ENCODE measurements at regions not wholly inside any gene's neighbourhood (a gene's known extent, or its start where the extent isn't known, plus 50 kb on each side); places are given as distances from the start of the nearest gene placed in this dataset.

DNA sequence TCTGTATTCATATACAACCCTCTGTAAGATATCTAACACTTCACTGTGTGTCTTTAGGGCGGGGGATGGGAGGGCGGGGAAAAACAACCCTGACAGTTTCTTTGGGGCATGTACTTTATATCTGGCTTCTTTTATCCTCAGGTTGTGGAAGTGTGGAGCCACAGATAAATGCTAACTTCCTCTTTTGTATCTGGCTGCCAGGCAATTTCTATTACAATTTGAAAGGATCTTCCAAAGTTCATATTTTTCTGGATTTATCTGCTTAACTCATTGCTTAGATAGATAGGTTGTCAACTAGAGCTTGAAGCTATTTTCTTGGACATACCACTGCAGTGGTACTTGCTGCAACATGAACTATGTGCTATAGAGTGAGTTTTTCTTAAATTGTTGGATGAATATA, 393.0 kb downstream of the LMO7 start:
- no peak for DNase-seq

DNA sequence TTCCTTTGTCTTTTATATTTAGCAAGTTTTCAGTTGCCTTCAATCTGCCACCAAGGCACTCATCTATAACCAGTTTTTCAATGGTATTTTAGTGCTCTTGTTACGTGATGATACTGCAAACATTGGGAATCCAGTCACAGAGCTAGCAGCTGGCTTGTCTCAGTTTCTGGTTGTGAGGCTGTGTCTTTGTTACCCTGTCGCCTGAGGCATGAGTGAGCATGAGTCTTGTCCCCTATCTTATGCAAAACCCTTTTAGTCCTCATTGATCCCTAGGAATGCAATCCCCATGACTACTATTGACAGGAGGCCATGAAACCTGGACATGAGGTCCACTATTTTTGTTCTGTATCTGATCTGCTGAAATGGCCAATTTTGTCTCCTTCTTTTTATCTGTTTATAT, 391.0 kb downstream of the LMO7 start:
- no peak for DNase-seq

DNA sequence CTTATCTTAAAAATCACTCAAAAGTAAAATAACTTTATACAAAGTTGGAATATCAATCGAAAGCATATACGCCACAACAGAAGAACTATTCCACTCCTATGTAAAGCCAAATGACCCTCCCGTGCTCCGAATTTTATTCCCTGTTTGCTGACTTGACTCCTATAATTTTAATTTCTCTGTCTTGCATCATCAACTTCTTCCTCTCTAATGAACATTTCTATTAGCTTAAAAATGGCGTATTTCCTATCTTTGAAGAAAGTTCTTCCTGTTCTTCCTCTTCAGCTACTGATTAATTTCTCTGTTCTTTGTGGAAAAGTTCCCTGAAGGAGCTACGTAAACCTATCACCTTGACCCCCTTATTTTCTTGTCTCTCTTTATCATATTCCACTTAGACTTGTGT, 389.3 kb downstream of the LMO7 start:
- no peak for DNase-seq

DNA sequence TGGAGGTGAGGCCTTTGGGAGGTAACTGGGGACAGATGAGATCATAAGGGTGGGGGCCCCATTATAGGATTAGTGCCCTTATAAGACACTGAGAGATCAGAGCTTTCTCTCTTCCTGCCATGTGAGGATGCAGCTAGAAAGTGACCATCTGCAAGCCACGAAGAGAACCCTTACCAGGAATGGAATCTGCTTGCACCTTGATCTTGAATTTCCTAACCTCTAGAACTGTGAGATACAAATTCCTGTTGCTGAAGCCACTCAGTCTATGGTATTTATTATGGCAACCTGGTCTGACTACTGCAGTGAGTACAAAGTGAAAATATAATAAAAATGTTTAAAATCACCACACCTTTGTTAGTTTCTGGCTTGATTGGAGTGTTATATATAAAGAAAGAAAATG, 388.0 kb downstream of the LMO7 start:
- no peak for DNase-seq

DNA sequence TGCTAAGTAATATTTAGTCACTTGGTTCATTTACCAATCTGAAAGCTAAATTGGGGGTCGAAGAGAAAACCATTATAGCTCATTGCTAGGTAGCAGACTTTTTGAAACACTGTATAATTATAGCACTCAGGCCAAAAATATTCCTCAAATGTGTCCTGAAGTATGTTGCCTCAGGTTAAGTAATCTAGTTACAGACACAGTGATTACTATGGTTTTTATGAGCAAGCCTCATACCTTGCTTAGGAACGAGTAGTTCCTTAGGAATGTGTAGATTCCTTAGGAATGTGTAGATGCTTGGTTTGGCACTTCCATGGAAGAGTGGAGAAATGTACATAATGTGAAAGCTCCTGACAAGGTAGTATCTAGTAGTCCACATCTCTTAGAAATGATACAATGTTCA, 387.5 kb downstream of the LMO7 start:
- DNase-seq = no peak

DNA sequence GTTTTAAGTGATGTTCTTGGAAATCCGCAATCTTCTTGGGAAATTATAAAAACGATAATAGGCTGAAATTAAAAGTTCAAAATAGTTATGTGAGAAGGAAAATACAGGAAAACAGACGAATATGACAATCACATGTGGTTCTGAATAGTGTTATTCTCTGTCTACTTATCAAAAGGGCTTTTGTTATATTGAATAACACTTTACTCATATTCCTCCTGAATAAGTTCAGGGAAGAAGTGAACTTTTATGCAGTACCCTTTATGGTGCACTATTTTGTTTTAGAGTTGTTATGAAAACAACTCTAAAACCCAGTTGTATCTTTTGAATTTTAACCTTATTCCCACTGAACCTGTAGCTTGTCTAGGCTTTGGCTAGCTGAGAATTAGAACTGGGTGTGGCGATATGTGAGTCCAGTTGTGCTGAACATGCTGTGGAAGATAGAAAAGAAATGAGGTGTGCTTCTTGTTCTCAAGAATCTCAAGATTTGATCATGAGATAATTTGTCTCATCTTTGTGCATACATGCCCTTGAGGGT, 384.4 kb downstream of the LMO7 start:
- DNase-seq = no peak

DNA sequence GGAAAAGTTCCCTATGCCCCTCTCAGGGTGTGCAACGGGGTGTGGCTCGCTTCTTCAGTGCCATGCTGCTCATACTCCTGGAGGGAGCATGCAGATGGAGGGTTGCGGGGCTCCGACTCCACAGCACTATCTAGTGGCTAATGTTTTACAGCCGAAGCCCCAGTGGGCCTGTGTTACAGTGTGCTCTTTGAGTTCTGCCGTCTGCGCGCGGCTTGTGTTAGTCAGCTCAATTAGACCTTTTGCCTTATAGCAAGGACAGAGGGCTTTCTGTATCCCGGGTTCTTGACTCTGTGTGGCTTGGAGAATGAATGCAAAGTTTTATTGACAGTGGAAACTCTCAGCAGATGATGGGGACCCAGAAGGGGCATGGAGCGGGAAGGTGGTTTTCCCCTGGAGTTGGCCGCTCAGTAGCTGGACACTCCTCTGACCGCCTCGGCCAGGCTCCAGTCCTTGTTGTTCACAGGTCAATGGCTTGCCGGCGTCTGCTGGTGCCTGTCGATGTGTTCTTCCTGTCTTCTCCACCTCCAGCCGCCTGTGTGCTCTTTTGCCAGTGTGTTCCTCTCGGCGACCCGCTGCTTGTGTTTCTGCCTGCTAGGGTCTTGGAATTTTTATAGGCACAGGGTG, 383.4 kb downstream of the LMO7 start:
- no peak for DNase-seq

DNA sequence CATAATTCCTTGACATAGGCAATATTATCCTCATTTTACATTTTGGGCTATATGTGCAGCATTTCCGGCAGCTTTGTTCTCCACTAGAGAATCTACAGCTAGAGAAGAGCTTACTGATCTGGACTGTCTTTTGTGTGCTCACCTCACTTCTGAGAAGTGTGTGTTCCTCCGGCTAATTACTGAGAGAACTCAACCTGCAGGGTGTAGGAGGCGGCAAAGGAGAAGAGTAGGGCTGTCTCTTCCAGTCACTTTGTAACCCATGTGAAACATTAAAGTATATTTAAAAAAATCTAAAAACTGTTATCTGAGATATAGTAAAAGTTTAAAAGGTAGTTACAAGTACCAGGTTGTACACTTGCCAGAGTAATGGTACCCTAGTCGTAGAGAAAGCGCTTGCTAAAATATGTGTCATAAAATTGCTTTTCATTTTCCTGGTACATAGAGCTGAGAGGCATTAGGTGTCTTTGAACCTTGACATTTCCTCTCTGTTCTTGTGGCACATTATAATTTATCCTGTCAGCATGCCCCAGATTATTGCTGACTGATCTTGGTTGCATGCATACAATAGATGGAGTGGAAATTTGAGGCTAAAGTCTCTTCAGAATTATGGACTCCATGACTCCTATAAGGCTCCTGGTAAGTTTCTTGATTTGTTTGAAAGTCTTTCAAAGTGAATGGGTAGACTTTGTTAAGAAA, 381.9 kb downstream of the LMO7 start:
- no peak for DNase-seq

DNA sequence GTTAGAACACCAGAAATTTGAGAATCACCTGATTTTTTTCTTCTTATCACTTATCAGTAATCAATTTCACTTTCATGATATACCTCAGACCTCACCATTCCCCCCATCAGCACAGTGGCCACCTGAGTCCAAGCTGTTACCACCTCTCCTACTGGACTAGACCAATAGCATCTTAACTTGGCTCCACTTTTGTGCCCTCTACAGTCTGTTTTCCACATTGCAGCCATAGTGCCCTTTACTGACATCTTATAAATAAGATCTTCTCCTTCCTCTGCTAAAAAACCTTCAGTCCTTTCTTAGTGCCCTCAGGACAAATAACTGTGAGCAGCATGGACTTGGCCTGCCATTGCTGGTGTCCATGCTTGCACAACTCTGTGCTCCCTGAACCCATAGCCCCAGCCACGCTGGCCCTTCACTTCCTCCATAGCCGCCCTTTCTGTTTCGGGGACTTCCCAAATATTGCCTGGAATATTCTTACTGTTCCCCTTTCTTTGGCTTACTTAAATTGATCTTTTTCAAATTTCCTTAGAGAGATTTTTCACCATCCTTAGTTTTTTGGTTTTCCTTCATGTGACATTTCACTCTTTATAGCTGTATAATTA, 380.8 kb downstream of the LMO7 start:
- no peak for DNase-seq

DNA sequence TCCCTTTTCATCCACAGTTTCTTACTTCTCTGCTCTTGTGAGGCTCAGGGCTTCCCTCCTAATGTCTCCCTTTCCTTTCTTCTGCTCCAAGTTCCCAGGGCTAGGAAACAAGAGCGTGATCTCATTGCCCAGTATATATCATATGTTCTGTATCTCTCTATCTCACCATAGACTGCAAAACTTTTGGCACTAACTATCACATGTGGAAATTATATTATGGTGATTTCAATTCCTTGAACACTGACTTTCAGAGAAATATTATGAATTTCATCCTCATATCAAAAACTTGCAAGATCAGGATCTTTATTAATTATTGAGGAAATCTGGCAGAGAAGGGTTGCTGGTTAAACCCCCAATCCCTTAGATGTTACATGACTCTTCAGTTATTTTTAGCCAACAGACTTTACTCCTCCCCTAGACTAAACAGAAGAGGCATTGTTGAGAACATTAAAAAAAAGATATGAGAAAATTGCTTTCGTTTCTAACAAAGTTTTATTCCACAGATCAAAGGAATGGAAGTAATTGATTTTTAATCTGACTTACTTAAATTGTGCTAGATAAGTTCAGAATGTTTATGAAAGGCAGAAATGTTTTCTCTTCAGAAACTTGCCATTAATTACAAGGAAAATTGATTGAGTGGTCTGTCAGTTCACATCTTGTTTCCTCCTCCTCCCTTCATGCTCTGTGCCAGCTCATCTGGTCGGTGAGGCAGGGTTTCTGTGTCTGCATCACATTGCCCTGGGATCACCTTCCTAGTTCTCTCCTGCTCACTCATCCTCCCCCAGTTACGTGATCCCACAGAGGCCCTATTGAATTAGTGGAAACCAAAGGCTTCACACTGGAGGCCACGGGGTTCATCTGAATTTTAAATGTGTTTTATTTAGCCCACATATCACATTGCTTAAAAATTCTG, 378.5 kb downstream of the LMO7 start:
- no peak for DNase-seq

DNA sequence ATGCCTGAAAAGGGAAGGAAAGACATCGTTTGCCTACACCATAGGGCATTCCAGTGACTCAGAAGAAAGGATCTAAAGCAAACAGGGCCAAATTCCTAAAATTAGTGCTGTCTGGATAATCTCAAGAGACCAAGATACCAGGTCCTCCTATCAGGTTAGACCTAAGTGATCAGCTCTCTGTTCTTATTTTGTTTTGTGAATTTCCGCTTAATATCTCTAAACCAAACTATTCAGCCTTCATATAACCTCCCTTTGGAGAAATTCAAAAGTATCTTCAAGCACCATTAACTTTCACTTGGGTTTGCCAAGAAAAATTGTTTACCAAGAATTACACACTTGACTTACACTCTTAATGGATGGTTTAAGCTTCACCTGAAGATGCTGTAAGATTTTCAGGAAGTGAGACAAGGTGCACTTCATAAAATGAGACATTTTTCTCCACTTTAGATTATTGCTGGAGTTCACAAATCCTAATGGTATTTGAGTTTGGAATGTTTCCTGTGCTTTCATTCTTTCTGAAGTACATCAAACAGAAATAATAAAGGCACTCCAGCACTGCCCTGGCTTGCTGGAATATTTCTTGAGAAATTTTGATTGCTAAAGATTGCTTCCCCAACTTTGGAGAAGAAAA, 376.1 kb downstream of the LMO7 start:
- no peak for DNase-seq

DNA sequence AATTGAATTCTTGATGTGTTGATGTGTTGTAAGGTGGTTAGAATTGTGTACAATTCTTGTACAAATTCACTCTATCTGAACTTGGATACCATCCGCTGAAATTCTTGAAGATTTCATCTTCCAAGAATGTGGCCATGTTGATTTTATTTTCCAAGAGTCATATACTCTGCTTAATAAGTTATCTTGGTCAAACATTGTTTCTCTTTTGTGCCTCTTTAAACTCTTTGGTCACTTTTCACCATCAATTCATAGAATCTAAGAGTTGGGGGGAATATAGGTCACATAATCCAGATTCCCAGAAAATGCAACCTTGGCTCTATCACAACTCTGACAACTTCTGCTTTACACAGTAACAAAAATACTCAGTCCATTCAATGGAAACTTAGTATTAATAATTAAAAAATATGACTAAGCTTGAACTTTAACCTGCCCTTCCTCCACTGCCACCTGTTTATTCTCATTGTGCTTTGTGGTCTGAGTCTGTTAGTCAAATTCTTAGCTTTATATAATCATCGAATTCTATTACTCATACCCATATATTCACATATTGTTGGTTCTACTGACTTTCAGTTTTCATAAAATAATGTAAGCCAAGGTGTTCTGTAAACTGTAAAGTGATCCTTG, 373.2 kb downstream of the LMO7 start:
- no peak for DNase-seq

DNA sequence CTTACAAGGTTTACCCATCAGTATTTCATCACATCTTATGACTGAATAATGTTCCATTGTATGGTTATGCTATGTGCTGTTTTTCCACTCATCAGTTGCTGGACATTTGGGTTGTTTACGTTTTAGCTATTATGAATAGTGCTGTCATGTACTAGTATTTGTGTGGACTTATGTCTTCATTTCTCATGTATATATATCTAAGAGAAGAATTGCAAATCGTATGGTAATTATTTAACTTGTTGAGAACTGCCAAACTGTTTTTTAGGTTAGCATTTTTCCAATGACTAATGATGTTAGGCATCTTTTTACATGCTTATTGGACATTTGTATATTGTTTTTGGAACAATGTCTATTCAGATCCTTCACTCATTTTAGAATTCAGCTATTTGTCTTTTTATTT, 368.3 kb downstream of the LMO7 start:
- no peak for DNase-seq

DNA sequence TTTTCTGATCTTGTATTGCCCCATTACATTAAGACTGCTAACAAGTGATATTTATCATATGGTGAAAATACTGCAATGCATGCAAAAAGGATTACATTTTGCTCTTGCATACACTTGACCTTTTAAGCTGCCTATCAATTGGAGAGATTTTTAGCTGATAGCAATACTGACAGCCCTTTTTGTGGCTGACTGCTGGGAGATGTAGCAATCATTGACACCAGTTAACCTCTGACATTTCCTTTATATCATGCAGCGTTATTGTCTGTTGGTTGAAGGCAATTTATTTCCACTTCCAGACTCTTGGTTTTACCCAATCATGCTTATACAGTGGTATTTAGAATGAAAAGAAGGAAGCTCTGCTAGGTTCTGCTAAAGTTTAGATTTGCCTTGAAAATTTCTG, 364.0 kb downstream of the LMO7 start:
- DNase-seq = no peak

DNA sequence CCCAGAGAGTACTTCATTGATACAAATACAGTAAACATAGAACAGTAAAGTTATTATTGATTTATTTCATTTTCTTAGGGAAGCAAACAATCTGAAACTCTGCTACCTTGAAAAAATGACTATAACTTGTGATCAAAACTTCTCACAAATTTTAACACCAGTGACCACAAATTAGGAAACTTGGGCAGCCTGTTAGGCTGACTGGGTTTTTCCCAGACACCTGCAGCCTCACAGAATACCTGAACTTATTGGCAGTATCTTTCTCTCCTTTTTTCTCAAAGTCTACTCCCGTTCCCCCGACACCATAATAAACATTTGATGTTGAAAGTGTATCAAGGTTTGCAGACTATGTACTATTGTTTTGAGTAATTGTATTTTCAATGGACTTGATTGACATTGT, 360.5 kb downstream of the LMO7 start:
- no peak for DNase-seq

DNA sequence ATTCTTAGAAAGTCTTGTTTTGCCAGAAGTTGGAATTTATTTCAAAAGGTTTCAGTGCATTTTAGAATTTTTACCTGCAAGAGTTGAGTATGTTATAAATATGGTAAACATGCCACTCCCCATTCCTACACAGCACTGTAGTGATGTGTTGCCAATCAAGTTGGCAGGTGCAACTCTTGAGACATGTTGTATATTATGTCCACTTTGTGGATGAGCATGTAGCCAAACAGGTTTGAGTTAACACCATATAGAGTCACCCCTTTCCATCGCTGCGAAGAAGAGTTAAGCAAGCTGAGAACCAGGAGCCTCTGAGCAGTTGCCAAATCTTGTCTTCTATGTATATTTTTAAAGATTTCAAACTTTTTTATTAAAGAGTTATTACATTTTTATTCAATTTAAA, 359.8 kb downstream of the LMO7 start:
- DNase-seq = no peak

DNA sequence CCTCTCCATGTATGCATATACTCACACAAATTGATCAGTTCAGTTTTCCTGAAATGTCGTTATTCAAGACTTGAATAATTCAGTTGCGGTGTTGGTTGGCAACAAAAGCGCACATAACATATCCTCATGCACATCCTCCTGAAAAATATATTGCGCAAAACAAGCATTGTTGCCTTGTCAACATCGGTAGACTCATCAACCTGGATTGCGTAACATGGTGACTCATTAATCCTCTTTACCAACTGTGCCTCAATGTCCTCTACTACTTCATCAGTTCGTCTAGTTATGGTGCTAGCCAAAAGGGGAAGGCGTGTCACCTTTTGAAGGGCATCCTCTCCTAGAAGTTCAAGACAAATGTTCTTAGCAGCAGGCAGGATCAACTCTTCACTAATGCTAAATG, 357.7 kb downstream of the LMO7 start:
- no peak for DNase-seq

DNA sequence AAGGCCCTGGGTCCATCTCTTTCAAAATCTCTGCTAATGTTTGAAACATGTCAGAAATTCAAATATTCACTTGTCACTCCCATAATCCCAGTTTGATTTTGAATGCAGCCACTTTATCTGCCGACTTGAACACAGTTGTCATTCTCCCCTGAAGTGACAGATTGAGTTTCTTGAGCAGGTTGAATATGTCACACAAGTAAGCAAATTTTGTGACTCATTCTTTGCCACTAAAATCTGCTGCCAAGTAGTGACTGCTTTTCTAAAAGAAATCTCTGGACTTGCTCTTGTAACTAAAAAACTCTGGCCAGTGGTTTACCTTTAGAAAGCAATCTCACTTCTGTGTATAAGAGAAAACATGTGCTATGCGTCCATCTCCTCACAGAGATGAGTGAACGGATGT, 357.1 kb downstream of the LMO7 start:
- no peak for DNase-seq

DNA sequence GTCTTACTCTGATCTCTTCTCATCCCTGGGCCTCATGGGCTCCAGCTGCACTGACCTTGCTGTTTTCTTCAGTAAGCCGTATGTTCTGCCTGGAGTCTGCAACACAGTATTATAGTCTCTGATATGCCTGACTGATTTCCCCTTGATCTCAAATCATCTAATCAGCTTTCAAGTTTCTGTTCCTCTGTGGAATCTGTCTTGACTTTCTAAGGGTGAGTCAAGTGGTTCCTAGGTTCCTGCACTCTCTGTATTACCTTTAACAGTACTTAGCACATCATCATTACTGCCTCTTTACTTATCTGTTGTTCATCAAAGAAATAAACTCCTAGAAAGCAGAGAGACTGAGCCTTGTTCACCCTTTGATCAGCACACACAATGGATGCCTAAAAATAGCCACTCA, 350.7 kb downstream of the LMO7 start:
- DNase-seq = no peak

DNA sequence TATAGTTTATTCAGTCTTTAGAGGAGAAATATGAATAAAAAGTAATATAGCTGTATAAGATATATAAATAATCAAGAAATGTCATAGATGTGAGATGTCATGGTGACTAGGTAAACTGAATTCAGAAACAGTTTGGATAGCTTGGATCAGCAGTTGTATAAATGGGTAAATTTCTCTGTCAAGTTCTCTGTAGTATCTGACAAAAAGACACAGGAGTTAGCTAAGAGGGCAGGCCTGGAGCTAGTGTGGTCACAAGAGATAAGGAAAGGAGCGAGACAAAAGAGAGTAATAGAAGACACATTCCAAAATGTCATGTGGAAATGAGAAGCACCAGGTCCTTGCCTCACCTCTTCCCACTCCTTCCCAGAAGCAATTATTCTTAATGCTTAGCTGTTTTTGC, 349.0 kb downstream of the LMO7 start:
- DNase-seq = no peak

DNA sequence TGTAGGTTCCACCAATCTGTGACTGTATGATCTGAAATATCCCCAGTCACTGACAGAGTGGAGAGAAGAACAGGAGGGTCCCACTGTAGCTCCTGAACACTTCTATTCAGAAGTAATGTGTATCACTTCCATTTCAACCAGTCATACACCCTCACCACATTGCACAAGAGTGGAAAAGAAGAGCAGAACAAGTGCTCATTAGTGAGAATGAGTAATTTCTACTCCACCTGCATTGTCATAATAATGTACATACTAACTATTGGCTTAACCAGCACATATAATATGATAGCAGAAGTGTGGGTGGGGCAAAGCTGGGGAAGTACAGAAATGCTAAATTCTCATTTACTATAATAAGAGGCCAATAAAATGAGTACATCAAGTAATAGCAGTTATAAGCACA, 342.7 kb downstream of the LMO7 start:
- DNase-seq = no peak

DNA sequence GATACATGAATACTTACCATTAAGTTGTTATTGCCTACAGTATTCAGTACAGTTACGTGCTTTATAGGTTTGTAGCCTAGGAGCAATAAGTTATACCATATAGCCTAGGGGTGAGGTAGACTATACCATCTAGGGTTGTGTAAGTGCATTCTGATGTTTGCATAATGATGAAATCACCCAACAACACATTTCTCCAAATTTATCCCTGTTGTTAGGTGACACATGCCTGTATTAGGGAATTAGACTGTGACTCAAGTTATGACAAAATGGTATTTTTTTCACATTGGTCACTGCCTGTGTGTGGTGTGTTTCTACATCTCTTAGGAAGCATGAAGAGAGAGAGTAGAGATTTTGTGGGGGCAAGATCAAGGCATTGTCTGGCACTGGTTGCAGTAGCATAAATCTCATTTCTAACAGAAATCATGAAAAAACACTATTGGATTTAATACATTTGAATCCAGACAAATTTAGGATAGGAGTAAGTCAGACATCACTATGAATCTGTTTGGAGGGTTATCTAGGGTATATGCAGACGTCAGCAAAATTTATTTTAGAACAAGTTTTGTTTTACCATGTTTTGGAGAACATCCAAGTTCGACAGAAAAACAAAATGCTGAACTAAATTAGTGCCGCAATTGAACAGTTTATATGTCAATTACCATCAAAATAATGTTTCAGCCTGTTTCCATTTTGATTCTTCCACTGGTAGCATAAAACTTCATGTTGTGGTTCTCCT, 332.1 kb downstream of the LMO7 start:
- DNase-seq = no peak

Data from bone marrow (tissue), 2 donors.